Neuronal stem cell (in vitro differentiated cells): ENCODE measurements at regions not wholly inside any gene's neighbourhood (a gene's known extent, or its start where the extent isn't known, plus 50 kb on each side); places are given as distances from the start of the nearest gene placed in this dataset.

ENCODE experiments used
- DNase-seq: peaks from one replicate; pipeline ENCODE4 v3.0.0-alpha.2; 2013; ENCODE audit warnings: low spot score
- H2AFZ ChIP-seq: one replicate; pipeline ENCODE4 v1.6.1; 2013; ENCODE audit warnings: mild to moderate bottlenecking, low read length, inconsistent platforms
- H2AK5ac ChIP-seq: 2 replicates; pipeline ENCODE4 v1.6.1; 2013; ENCODE audit warnings: low read depth, mild to moderate bottlenecking, inconsistent platforms, low read length, moderate library complexity, mixed read lengths
- H2BK120ac ChIP-seq: 2 replicates; pipeline ENCODE4 v1.6.1; 2013; ENCODE audit warnings: low read depth, mild to moderate bottlenecking, inconsistent platforms, low read length, moderate library complexity, mixed read lengths
- H2BK12ac ChIP-seq: one replicate; pipeline ENCODE4 v1.6.1; 2013; ENCODE audit warnings: low read length, inconsistent platforms
- H2BK15ac ChIP-seq: 2 replicates; pipeline ENCODE4 v1.6.1; 2013; ENCODE audit warnings: mild to moderate bottlenecking, low read length, inconsistent platforms, mixed read lengths
- H2BK5ac ChIP-seq: one replicate; pipeline ENCODE4 v1.6.1; 2013; ENCODE audit warnings: inconsistent platforms, mild to moderate bottlenecking, low read length, moderate library complexity
- H3K14ac ChIP-seq: one replicate; pipeline ENCODE4 v1.6.1; 2013; ENCODE audit warnings: low read length, inconsistent platforms
- H3K18ac ChIP-seq: 2 replicates; pipeline ENCODE4 v1.6.1; 2013; ENCODE audit warnings: low read length, inconsistent platforms
- H3K23ac ChIP-seq: 2 replicates; pipeline ENCODE4 v1.6.1; 2013; ENCODE audit warnings: low read depth, mild to moderate bottlenecking, mixed read lengths, low read length, inconsistent platforms; ENCODE audit not compliant: poor library complexity
- H3K27ac ChIP-seq: replicated peaks from 3 replicates; pipeline ENCODE4 v1.5.1; 2013; ENCODE audit warnings: low read length, inconsistent platforms
- H3K27me3 ChIP-seq, 3 experiments: 2 replicates each; pipeline ENCODE4 v1.6.1; 2013; ENCODE audit warnings: low read length in 3 of 3, mild to moderate bottlenecking in 2 of 3, inconsistent platforms in 1 of 3, low read depth in 1 of 3, mixed read lengths in 1 of 3, moderate library complexity in 1 of 3; ENCODE audit not compliant: control insufficient read depth in 3 of 3, insufficient read depth in 3 of 3
- H3K36me3 ChIP-seq, 2 donors: replicated peaks in 1 of 2; 2 replicates each; pipeline ENCODE4 v1.6.1; 2013; ENCODE audit warnings: low read length in 2 of 2; ENCODE audit not compliant: control insufficient read depth in 2 of 2, insufficient read depth in 2 of 2
- H3K4ac ChIP-seq: 2 replicates; pipeline ENCODE4 v1.6.1; 2013; ENCODE audit warnings: inconsistent platforms, mild to moderate bottlenecking, low read length, moderate library complexity
- H3K4me1 ChIP-seq, 2 donors: 1 replicate in 1 of 2; 2 replicates in 1 of 2; pipeline ENCODE4 v1.6.1; 2013; ENCODE audit warnings: low read length in 2 of 2, low read depth in 1 of 2; ENCODE audit not compliant: control insufficient read depth in 2 of 2, insufficient read depth in 1 of 2
- H3K4me2 ChIP-seq: one replicate; pipeline ENCODE4 v1.6.1; 2013; ENCODE audit warnings: mild to moderate bottlenecking, low read length, inconsistent platforms; ENCODE audit not compliant: insufficient read depth, poor library complexity, severe bottlenecking
- H3K4me3 ChIP-seq, 2 donors: 2 replicates each; pipeline ENCODE4 v1.5.1; 2013; ENCODE audit warnings: low read length in 2 of 2, mild to moderate bottlenecking in 2 of 2, inconsistent platforms in 1 of 2, moderate library complexity in 1 of 2
- H3K79me1 ChIP-seq: one replicate; pipeline ENCODE4 v1.6.1; 2013; ENCODE audit warnings: low read depth, mild to moderate bottlenecking, inconsistent platforms, low read length, moderate library complexity
- H3K9ac ChIP-seq: one replicate; pipeline ENCODE4 v1.6.1; 2013; ENCODE audit warnings: mild to moderate bottlenecking, low read depth, low read length, inconsistent platforms; ENCODE audit not compliant: poor library complexity
- H3K9me3 ChIP-seq, 2 donors: replicated peaks in 1 of 2; 2 replicates each; pipeline versions ENCODE3 to v1.6.1; 2013; ENCODE audit warnings: low read length in 2 of 2, mild to moderate bottlenecking in 2 of 2, inconsistent platforms in 1 of 2, low read depth in 1 of 2, mixed read lengths in 1 of 2, moderate library complexity in 1 of 2; ENCODE audit not compliant: control insufficient read depth in 2 of 2, insufficient read depth in 1 of 2
- H4K8ac ChIP-seq: one replicate; pipeline ENCODE4 v1.6.1; 2013; ENCODE audit warnings: low read depth, mild to moderate bottlenecking, inconsistent platforms, low read length, moderate library complexity
- H4K91ac ChIP-seq: one replicate; pipeline ENCODE4 v1.6.1; 2013; ENCODE audit warnings: low read length, low read depth, mild to moderate bottlenecking, inconsistent platforms; ENCODE audit not compliant: poor library complexity
- WGBS, 2 donors: extraction: QIAGEN DNeasy Blood & Tissue Kit; methylation state at CpG; one replicate each; pipeline ENCODE4 v1.1.7; 2013; ENCODE audit warnings: missing lambda C conversion rate in 2 of 2, mixed read lengths in 1 of 2; ENCODE audit not compliant: insufficient read length in 2 of 2, insufficient replicate concordance in 1 of 2; ENCODE audit errors: extremely low coverage in 2 of 2; 5-methylcytosine and 5-hydroxymethylcytosine counted together

DNA sequence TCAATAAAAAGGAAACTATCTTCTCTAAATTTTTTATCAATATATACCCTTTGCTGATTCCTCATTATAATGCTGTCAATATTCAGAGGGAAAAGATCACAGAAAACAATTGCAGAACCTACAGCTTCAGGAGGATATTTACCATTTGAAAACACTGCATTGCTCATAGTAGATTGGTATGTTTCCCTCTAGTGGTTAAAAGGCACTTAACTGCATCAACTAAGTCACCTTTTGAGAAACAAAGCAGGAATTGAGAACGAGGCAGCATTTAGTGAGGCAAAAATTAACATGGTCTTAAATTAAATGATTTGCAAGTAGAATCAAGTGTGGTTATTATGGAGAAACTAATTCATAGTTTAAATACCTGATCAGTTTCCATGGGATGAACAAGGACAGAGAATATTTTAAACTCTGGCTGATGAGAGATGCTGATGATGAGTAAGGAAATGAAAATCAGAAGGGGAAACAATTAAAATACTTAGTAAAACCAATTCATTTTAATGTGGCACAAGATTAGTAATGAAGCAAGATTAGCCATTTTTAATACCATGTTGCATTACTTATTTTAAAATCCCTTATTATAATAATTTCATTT lies 642.1 kb downstream of the EPHA7 start:
- H4K91ac ChIP-seq, result no peak overlapping the region
- no peaks in the 10 kb centered on the region for H3K36me3 ChIP-seq
- no peaks in the 10 kb centered on the region for H3K9me3 ChIP-seq
- H3K9ac ChIP-seq, result no peak overlapping the region
- H2BK15ac ChIP-seq, result no peak overlapping the region
- H3K18ac ChIP-seq, result no peak overlapping the region
- no peak overlapping the region for H4K8ac ChIP-seq
- no peaks in the 10 kb centered on the region for H3K27me3 ChIP-seq
- H3K4me1 ChIP-seq, result peaks cover 0 to 2% of the 10 kb centered on the region in 2 donors
- H3K14ac ChIP-seq, result no peak overlapping the region
- H3K4me2 ChIP-seq, result no peak overlapping the region
- H2BK120ac ChIP-seq, result no peak overlapping the region
- DNase-seq, result peak; percentile 12
- WGBS, 2 donors, result no CpG with 5 or more reads among the region's 1 CpG
- no peak overlapping the region for H2AK5ac ChIP-seq
- H3K4ac ChIP-seq, result no peak overlapping the region
- no peak overlapping the region for H3K23ac ChIP-seq
- H2BK5ac ChIP-seq, result no peak overlapping the region
- H2BK12ac ChIP-seq, result no peak overlapping the region
- no peak overlapping the region for H3K27ac ChIP-seq
- no peaks in the 10 kb centered on the region for H3K79me1 ChIP-seq
- no peak overlapping the region for H3K4me3 ChIP-seq
- no peak overlapping the region for H2AFZ ChIP-seq

DNA sequence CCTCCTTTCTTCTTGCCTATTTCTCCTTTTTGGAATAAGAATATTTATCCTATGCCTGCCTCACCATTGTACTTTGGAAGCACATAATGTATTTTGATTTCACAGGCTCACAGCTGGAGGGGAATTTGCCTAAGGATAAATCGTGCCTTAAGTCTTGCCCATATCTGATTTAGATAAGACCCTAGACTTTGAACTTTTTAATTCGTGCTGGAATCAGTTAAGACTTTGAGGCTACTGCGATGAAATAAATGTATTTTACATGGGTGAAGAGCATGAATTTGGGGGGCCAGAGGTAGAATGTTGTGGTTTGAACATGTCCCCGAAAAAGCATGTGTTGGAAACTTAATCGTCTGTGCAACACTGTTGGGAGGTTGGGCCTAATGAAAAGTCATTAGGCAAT lies 648.8 kb downstream of the EPHA7 start:
- H4K91ac ChIP-seq, result no peak overlapping the region
- no peaks in the 10 kb centered on the region for H3K4me1 ChIP-seq
- H3K79me1 ChIP-seq, result no peaks in the 10 kb centered on the region
- no peak overlapping the region for H2AFZ ChIP-seq
- H3K14ac ChIP-seq, result no peak overlapping the region
- H3K4me3 ChIP-seq, result no peak overlapping the region
- H3K9ac ChIP-seq, result no peak overlapping the region
- H3K4ac ChIP-seq, result no peak overlapping the region
- WGBS, 2 donors, result no CpG with 5 or more reads among the region's 5 CpGs
- no peak overlapping the region for H2BK15ac ChIP-seq
- no peak overlapping the region for H2BK120ac ChIP-seq
- no peak overlapping the region for H2BK5ac ChIP-seq
- H2BK12ac ChIP-seq, result no peak overlapping the region
- no peak overlapping the region for H3K4me2 ChIP-seq
- no peak for DNase-seq
- H2AK5ac ChIP-seq, result no peak overlapping the region
- no peak overlapping the region for H3K27ac ChIP-seq
- no peak overlapping the region for H3K18ac ChIP-seq
- no peak overlapping the region for H3K23ac ChIP-seq
- no peaks in the 10 kb centered on the region for H3K9me3 ChIP-seq
- no peaks in the 10 kb centered on the region for H3K36me3 ChIP-seq
- H4K8ac ChIP-seq, result no peak overlapping the region
- H3K27me3 ChIP-seq, result no peaks in the 10 kb centered on the region

DNA sequence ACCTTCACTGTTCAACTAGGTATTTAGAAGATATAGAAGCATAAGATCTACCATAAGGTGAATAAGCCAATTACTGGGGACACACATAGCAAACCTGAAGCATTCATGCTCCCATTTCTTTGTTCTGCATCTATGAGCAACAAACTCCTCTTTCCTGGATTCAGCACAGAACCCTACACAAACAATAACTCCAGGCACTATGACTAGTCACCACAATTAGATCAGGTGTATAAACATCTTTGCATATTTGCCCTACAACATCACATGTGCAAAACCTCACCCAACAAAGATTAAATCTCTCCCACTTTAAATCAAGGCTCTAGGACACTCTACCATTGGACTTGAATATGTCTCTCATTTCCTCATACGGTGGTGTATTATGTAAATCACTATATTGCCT lies 652.3 kb downstream of the EPHA7 start:
- no peaks in the 10 kb centered on the region for H3K9me3 ChIP-seq
- no peaks in the 10 kb centered on the region for H3K79me1 ChIP-seq
- H3K4me3 ChIP-seq, result no peak overlapping the region
- H2BK15ac ChIP-seq, result no peak overlapping the region
- H3K4me2 ChIP-seq, result no peak overlapping the region
- no peak overlapping the region for H3K18ac ChIP-seq
- H3K14ac ChIP-seq, result no peak overlapping the region
- no peak overlapping the region for H2BK5ac ChIP-seq
- WGBS, 2 donors, result no CpG with 5 or more reads among the region's 1 CpG
- no peak overlapping the region for H3K23ac ChIP-seq
- no peaks in the 10 kb centered on the region for H3K36me3 ChIP-seq
- no peaks in the 10 kb centered on the region for H3K4me1 ChIP-seq
- H2BK120ac ChIP-seq, result no peak overlapping the region
- no peak overlapping the region for H2AK5ac ChIP-seq
- no peak overlapping the region for H3K27ac ChIP-seq
- H4K8ac ChIP-seq, result no peak overlapping the region
- H3K4ac ChIP-seq, result no peak overlapping the region
- no peaks in the 10 kb centered on the region for H3K27me3 ChIP-seq
- no peak overlapping the region for H4K91ac ChIP-seq
- H3K9ac ChIP-seq, result no peak overlapping the region
- no peak for DNase-seq
- H2AFZ ChIP-seq, result no peak overlapping the region
- H2BK12ac ChIP-seq, result no peak overlapping the region

DNA sequence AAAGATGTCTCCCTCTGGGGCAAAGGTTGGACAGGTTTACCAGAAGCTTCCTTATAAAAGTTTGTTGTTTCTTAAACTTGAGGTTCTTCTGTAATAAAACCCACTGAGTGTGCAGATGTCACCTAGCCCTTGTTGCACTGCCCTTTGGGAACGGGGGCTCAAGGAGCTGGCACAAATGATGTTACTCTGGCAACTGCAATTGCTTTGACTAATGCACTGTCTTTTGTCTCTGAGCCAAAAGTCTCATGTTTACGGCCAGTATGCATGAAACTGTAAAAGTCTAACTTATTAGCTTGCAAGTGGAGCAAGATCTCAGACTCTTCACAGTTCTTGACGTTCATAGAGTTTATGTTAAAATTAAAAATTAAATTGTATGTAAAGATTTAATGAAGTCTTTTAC lies 655.7 kb downstream of the EPHA7 start:
- Histone ChIP-seq H3K14ac (no peak overlapping the region), H3K23ac (no peak overlapping the region), H4K8ac (no peak overlapping the region), H2AFZ (no peak overlapping the region), H3K79me1 (no peaks in the 10 kb centered on the region), H3K4me2 (no peak overlapping the region), H3K4me3 (no peak overlapping the region), H2AK5ac (no peak overlapping the region), H3K9ac (no peak overlapping the region), H3K27ac (no peak overlapping the region), H3K4me1 (no peaks in the 10 kb centered on the region), H3K27me3 (no peaks in the 10 kb centered on the region), H2BK15ac (no peak overlapping the region), H2BK12ac (no peak overlapping the region), H3K36me3 (no peaks in the 10 kb centered on the region), H2BK120ac (no peak overlapping the region), H3K9me3 (no peaks in the 10 kb centered on the region), H2BK5ac (no peak overlapping the region), H3K18ac (no peak overlapping the region), H3K4ac (no peak overlapping the region), H4K91ac (no peak overlapping the region)
- WGBS, 2 donors, result no CpG with 5 or more reads among the region's 3 CpGs
- DNase-seq, result no peak
